ENCODE measurements at regions not wholly inside any gene's neighbourhood (a gene's known extent, or its start where the extent isn't known, plus 50 kb on each side); places are given as distances from the start of the nearest gene placed in this dataset.
"Not testable (repeated sequence)": the region's sequence is repeated elsewhere in the genome, so short reads cannot be mapped to it uniquely, and the experiment has no call there.

- Histone ChIP-seq H3K4me3 (ENCODE audit: low read length) (no peak overlapping the region), H3K79me2 (ENCODE audit: low read length) (no peaks in the 10 kb centered on the region)
Observed at GRCh38 chr7:9504678-9505077, 1071.3 kb downstream of the NXPH1 start.

GRCh38 chr7:9505516-9505915, 1072.1 kb downstream of the NXPH1 start:
- no peaks in the 10 kb centered on the region for H3K36me3 ChIP-seq (ENCODE audit: insufficient read depth, low read length)
- no peaks in the 10 kb centered on the region for H3K9me2 ChIP-seq (replicated peaks; ENCODE audit: insufficient read depth, low read length)
- no peaks in the 10 kb centered on the region for H4K20me1 ChIP-seq (ENCODE audit: insufficient read depth, low read depth, low read length)
- H3K9me3 ChIP-seq (ENCODE audit: low read length) = peaks cover 32% of the 10 kb centered on the region; the same call in 1 of the 2 replicates
- no peak overlapping the region for H3K4me2 ChIP-seq (ENCODE audit: low read depth, low read length, poor library complexity, severe bottlenecking)
- no peaks in the 10 kb centered on the region for H3K79me2 ChIP-seq (ENCODE audit: low read length)
- no peak overlapping the region for H3K9ac ChIP-seq (ENCODE audit: low read length)
- H3K4me1 ChIP-seq (ENCODE audit: low read length) = no peaks in the 10 kb centered on the region
- H3K4me3 ChIP-seq (ENCODE audit: low read length) = no peak overlapping the region
- no peak overlapping the region for H2AFZ ChIP-seq (ENCODE audit: low read length)
- no peaks in the 10 kb centered on the region for H3K27me3 ChIP-seq (ENCODE audit: low read length)
- DNase-seq = no peak
- H3K27ac ChIP-seq (ENCODE audit: low read length) = no peak overlapping the region

More at GRCh38 chr7:9504678-9505077, 1071.3 kb downstream of the NXPH1 start:
- H3K9ac ChIP-seq (ENCODE audit: low read length) = no peak overlapping the region
- no peaks in the 10 kb centered on the region for H3K4me1 ChIP-seq (ENCODE audit: low read length)
- peaks cover 32% of the 10 kb centered on the region for H3K9me3 ChIP-seq (ENCODE audit: low read length)
- no peaks in the 10 kb centered on the region for H3K27me3 ChIP-seq (ENCODE audit: low read length)
- DNase-seq = no peak
- H2AFZ ChIP-seq (ENCODE audit: low read length) = no peak overlapping the region
- H4K20me1 ChIP-seq (ENCODE audit: insufficient read depth, low read depth, low read length) = no peaks in the 10 kb centered on the region
- H3K27ac ChIP-seq (ENCODE audit: low read length) = no peak overlapping the region
- no peaks in the 10 kb centered on the region for H3K36me3 ChIP-seq (ENCODE audit: insufficient read depth, low read length)
- H3K9me2 ChIP-seq (replicated peaks; ENCODE audit: insufficient read depth, low read length) = no peaks in the 10 kb centered on the region
- H3K4me2 ChIP-seq (ENCODE audit: low read depth, low read length, poor library complexity, severe bottlenecking) = no peak overlapping the region

GRCh38 chr7:9507290-9507689, 1073.9 kb downstream of the NXPH1 start:
- Histone ChIP-seq H3K27ac (ENCODE audit: low read length) (no peak overlapping the region), H4K20me1 (ENCODE audit: insufficient read depth, low read depth, low read length) (no peaks in the 10 kb centered on the region), H3K79me2 (ENCODE audit: low read length) (no peaks in the 10 kb centered on the region), H3K36me3 (ENCODE audit: insufficient read depth, low read length) (no peaks in the 10 kb centered on the region), H3K9me3 (ENCODE audit: low read length) (peaks cover 28% of the 10 kb centered on the region; the same call in 1 of the 2 replicates), H3K4me3 (ENCODE audit: low read length) (no peak overlapping the region), H3K9ac (ENCODE audit: low read length) (no peak overlapping the region), H3K27me3 (ENCODE audit: low read length) (no peaks in the 10 kb centered on the region), H3K4me1 (ENCODE audit: low read length) (no peaks in the 10 kb centered on the region), H3K4me2 (ENCODE audit: low read depth, low read length, poor library complexity, severe bottlenecking) (no peak overlapping the region), H3K9me2 (replicated peaks; ENCODE audit: insufficient read depth, low read length) (no peaks in the 10 kb centered on the region), H2AFZ (ENCODE audit: low read length) (no peak overlapping the region)
- no peak for DNase-seq

- Histone ChIP-seq H3K27ac (ENCODE audit: low read length) (no peak overlapping the region), H3K9me3 (ENCODE audit: low read length) (peaks cover 31% of the 10 kb centered on the region), H3K4me1 (ENCODE audit: low read length) (no peaks in the 10 kb centered on the region), H3K79me2 (ENCODE audit: low read length) (no peaks in the 10 kb centered on the region), H3K4me3 (ENCODE audit: low read length) (no peak overlapping the region), H3K9ac (ENCODE audit: low read length) (no peak overlapping the region), H4K20me1 (ENCODE audit: insufficient read depth, low read depth, low read length) (no peaks in the 10 kb centered on the region), H3K36me3 (ENCODE audit: insufficient read depth, low read length) (no peaks in the 10 kb centered on the region), H3K9me2 (replicated peaks; ENCODE audit: insufficient read depth, low read length) (no peaks in the 10 kb centered on the region), H3K27me3 (ENCODE audit: low read length) (no peaks in the 10 kb centered on the region), H3K4me2 (ENCODE audit: low read depth, low read length, poor library complexity, severe bottlenecking) (no peak overlapping the region), H2AFZ (ENCODE audit: low read length) (no peak overlapping the region)
- DNase-seq = no peak
Observed at GRCh38 chr7:9516662-9517061, 1083.3 kb downstream of the NXPH1 start.

- no peaks in the 10 kb centered on the region for H3K27me3 ChIP-seq (ENCODE audit: low read length)
Observed at GRCh38 chr7:9523579-9523978, 1090.2 kb downstream of the NXPH1 start.

GRCh38 chr7:9552431-9552830, 1119.0 kb downstream of the NXPH1 start:
- not testable (repeated sequence) for H3K4me3 ChIP-seq (ENCODE audit: low read length); H3K4me2 ChIP-seq (ENCODE audit: low read depth, low read length, poor library complexity, severe bottlenecking); H3K27me3 ChIP-seq (ENCODE audit: low read length); H3K4me1 ChIP-seq (ENCODE audit: low read length); H3K36me3 ChIP-seq (ENCODE audit: insufficient read depth, low read length); H3K9ac ChIP-seq (ENCODE audit: low read length); H3K27ac ChIP-seq (ENCODE audit: low read length); H4K20me1 ChIP-seq (ENCODE audit: insufficient read depth, low read depth, low read length); H3K79me2 ChIP-seq (ENCODE audit: low read length); H3K9me2 ChIP-seq (replicated peaks; ENCODE audit: insufficient read depth, low read length); H3K9me3 ChIP-seq (ENCODE audit: low read length); DNase-seq; H2AFZ ChIP-seq (ENCODE audit: low read length)

More at GRCh38 chr7:9523579-9523978, 1090.2 kb downstream of the NXPH1 start:
- Histone ChIP-seq H3K9ac (ENCODE audit: low read length) (no peak overlapping the region), H3K4me3 (ENCODE audit: low read length) (no peak overlapping the region), H3K4me2 (ENCODE audit: low read depth, low read length, poor library complexity, severe bottlenecking) (no peak overlapping the region), H2AFZ (ENCODE audit: low read length) (no peak overlapping the region), H3K4me1 (ENCODE audit: low read length) (no peaks in the 10 kb centered on the region), H4K20me1 (ENCODE audit: insufficient read depth, low read depth, low read length) (no peaks in the 10 kb centered on the region), H3K27ac (ENCODE audit: low read length) (no peak overlapping the region), H3K36me3 (ENCODE audit: insufficient read depth, low read length) (no peaks in the 10 kb centered on the region), H3K9me3 (ENCODE audit: low read length) (peaks cover 19% of the 10 kb centered on the region), H3K79me2 (ENCODE audit: low read length) (no peaks in the 10 kb centered on the region), H3K9me2 (replicated peaks; ENCODE audit: insufficient read depth, low read length) (no peaks in the 10 kb centered on the region)
- no peak for DNase-seq

GRCh38 chr7:9557853-9558252, 1124.4 kb downstream of the NXPH1 start:
- H3K9ac ChIP-seq (ENCODE audit: low read length) = no peak overlapping the region
- H3K79me2 ChIP-seq (ENCODE audit: low read length) = no peaks in the 10 kb centered on the region
- no peaks in the 10 kb centered on the region for H4K20me1 ChIP-seq (ENCODE audit: insufficient read depth, low read depth, low read length)
- H2AFZ ChIP-seq (ENCODE audit: low read length) = no peak overlapping the region
- no peak overlapping the region for H3K4me3 ChIP-seq (ENCODE audit: low read length)
- no peaks in the 10 kb centered on the region for H3K9me2 ChIP-seq (replicated peaks; ENCODE audit: insufficient read depth, low read length)
- no peaks in the 10 kb centered on the region for H3K36me3 ChIP-seq (ENCODE audit: insufficient read depth, low read length)
- H3K27ac ChIP-seq (ENCODE audit: low read length) = no peak overlapping the region
- H3K4me1 ChIP-seq (ENCODE audit: low read length) = no peaks in the 10 kb centered on the region
- no peaks in the 10 kb centered on the region for H3K9me3 ChIP-seq (ENCODE audit: low read length)
- DNase-seq = no peak
- no peaks in the 10 kb centered on the region for H3K27me3 ChIP-seq (ENCODE audit: low read length)
- no peak overlapping the region for H3K4me2 ChIP-seq (ENCODE audit: low read depth, low read length, poor library complexity, severe bottlenecking)

- Histone ChIP-seq H3K4me2 (ENCODE audit: low read depth, low read length, poor library complexity, severe bottlenecking) (no peak overlapping the region), H3K9ac (ENCODE audit: low read length) (no peak overlapping the region), H3K79me2 (ENCODE audit: low read length) (no peaks in the 10 kb centered on the region), H3K27ac (ENCODE audit: low read length) (no peak overlapping the region), H3K4me1 (ENCODE audit: low read length) (no peaks in the 10 kb centered on the region), H3K9me2 (replicated peaks; ENCODE audit: insufficient read depth, low read length) (no peaks in the 10 kb centered on the region), H3K36me3 (ENCODE audit: insufficient read depth, low read length) (no peaks in the 10 kb centered on the region), H3K4me3 (ENCODE audit: low read length) (no peak overlapping the region), H3K9me3 (ENCODE audit: low read length) (peaks cover 21% of the 10 kb centered on the region), H4K20me1 (ENCODE audit: insufficient read depth, low read depth, low read length) (no peaks in the 10 kb centered on the region), H2AFZ (ENCODE audit: low read length) (no peak overlapping the region), H3K27me3 (ENCODE audit: low read length) (no peaks in the 10 kb centered on the region)
- no peak for DNase-seq
Observed at GRCh38 chr7:9575716-9576115, 1142.3 kb downstream of the NXPH1 start.

GRCh38 chr7:9582824-9583223, 1149.4 kb downstream of the NXPH1 start:
- Histone ChIP-seq H2AFZ (ENCODE audit: low read length) (no peak overlapping the region), H3K4me3 (ENCODE audit: low read length) (no peak overlapping the region), H3K27me3 (ENCODE audit: low read length) (no peaks in the 10 kb centered on the region), H3K4me1 (ENCODE audit: low read length) (no peaks in the 10 kb centered on the region), H3K9me2 (replicated peaks; ENCODE audit: insufficient read depth, low read length) (no peaks in the 10 kb centered on the region), H3K4me2 (ENCODE audit: low read depth, low read length, poor library complexity, severe bottlenecking) (no peak overlapping the region), H3K9ac (ENCODE audit: low read length) (no peak overlapping the region), H3K27ac (ENCODE audit: low read length) (no peak overlapping the region), H4K20me1 (ENCODE audit: insufficient read depth, low read depth, low read length) (no peaks in the 10 kb centered on the region), H3K9me3 (ENCODE audit: low read length) (peaks cover 23% of the 10 kb centered on the region), H3K36me3 (ENCODE audit: insufficient read depth, low read length) (no peaks in the 10 kb centered on the region), H3K79me2 (ENCODE audit: low read length) (no peaks in the 10 kb centered on the region)
- no peak for DNase-seq

Data from Karpas-422 (cell line).